GM21576 (cell line): ENCODE measurements at regions not wholly inside any gene's neighbourhood (a gene's known extent, or its start where the extent isn't known, plus 50 kb on each side); places are given as distances from the start of the nearest gene placed in this dataset.

Experiments used
- ATAC-seq: cut with Tn5 transposase; IDR thresholded peaks from one replicate; pipeline ENCODE4 v1.9.1; 2021; ENCODE audit warnings: mild to moderate bottlenecking, moderate library complexity; ENCODE audit not compliant: unreplicated experiment

DNA sequence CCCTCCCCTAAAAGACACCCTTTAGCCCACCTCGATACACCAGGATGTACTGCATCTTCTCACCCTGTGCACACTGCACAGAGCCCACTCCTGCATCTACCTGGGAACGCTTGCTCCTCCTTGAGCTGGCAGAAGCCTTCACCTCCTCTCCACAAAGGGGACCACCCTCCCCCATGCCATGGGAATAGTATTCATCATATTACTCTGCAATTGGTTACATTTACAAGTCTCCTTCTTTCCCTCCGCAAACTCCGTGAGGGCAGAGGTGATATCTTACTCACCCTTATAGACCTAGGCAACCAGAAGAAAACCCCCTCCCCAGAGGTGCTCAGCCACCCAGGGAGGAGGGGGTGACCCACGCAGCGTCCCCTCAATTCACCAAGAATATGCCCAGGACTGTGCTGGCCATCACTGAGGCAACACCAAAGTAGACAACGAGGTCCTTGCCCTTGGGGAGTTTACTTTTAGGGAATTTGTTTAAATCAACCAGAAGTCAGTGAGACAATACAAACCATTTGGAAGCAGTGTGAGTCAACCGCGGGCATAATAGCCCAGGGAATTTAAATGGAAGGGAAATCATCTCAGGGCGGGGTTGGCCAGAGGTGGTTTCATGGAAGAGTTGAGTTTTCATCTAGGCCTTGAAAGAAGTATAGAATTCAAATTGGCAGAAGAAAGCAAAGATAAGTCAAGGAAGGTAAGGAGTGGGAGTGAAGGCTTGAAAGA, 214.5 kb downstream of the BARX2 start:
- no peak for ATAC-seq

GRCh38 chr11:129590753-129591475, 215.3 kb downstream of the BARX2 start:
- no peak for ATAC-seq

DNA sequence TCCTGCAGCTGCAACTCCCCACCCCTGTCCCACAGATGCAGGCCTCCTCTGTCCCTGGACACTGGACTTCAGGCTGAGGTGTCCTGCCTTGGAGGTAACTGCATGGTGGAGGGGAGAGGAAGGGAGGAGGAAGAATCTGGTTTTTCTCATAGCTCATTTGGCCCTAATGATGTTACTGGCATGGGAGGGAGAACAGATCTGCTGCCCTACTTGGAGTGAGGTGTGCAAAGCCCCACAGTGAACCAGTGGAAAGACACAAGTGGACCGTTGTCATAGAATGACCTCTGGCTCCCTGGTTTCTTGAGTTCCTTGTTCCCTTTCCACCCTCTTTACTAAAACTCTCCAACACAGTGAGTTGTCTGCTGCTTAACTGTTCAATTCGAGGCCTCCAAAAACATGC, 215.9 kb downstream of the BARX2 start:
- no peak for ATAC-seq

DNA sequence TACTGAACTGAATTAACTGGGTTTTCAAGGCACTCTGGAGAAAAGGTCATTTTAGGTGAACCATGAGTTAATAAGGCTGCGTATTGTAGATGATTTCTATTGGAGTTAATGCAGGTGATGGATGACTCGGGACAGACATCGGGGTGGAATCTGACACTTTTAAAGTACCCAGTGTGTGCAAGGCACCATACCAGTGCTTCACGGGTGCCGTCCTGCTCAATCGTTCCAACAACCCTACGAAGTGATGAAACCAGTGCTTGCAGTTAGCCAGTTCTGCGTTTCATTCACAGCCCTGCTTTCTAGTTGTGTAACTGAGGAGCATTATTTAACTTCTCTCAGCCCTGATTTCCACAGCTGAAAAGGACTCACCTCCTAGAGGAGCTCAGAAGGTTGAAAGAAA, 216.5 kb downstream of the BARX2 start:
- no peak for ATAC-seq

DNA sequence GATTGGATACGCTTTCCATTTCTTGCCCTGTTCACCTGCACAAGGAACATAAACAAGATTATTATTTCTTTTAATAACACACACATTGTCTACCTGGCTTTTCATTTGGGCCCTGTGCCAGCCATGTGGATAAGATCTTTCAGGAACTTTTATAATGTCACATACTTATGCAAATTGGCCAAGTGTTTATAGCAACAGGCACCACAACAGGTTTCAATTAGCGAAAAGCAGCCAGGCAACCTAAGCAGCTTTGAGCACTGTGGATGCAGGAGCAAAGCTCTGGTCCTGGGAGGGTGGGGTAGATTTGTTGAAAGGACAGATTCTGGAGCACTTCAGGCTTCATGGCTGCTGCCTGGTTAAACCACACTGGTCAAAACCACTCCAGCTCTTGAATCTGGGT, 217.4 kb downstream of the BARX2 start:
- ATAC-seq, result no peak

DNA sequence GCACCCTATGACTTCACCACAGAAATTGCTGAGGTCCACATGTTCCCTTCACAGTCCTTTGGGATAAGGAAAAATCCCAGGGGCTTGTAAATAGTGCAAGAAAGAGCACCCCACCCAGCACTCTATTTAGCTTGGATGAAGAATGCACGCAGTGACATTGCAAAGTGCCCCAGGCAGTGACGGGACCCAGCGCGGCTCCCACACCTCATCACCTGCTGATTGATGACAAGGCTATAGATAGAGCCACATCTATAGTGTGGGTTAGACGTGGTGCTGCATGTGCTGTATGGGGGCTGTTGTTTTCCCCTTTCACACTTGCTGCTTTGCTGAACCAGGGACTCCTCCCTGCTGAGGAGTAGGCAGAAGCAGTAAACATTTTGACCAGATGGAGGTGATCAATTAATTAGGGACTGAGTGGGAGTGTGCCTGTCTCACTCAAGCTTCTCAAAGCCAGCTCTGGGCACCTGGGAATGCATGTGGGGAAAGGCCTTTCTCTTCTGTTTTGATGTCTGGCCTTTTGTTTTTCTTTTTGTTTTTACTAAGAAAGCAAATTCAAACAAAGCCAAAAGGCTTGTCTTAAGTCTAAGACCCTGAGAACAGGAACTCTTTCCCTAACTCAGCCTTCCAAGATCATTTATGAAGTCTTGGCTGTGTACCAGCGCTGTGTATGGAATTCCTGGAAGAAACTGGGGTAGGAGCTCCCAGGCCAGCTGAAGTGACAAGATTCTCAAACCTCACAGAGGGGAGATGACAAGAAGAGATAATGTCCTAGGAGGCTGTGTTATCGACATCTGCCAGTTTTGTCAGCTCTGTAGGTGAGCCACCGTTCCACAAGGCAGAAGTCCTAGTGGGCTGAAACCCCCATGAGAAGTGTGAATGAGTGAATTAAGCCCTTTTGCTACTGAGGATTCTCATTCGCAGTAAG, 219.7 kb downstream of the BARX2 start:
- ATAC-seq, result no peak

DNA sequence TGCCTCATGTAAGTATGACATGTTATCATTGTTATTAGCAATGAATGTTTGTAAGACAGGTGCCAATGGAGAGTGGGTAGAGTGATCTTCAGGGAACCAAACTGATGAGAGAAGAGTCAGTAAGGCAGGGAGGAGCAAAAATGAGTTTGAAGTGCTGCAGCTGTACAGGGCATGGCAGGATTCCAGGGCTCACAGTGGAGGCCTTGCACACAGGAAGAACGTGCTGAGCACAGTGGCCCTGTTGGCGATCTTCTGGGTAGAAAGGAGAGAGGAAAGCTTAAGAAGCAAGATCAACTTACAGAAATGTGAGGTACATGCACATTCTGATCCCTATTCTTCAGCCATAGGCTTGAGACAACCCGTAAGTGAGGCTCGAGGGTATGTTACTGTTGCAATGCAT, 219.3 kb upstream of the TMEM45B start:
- no peak for ATAC-seq

GRCh38 chr11:129598378-129598777, 217.3 kb upstream of the TMEM45B start:
- no peak for ATAC-seq

DNA sequence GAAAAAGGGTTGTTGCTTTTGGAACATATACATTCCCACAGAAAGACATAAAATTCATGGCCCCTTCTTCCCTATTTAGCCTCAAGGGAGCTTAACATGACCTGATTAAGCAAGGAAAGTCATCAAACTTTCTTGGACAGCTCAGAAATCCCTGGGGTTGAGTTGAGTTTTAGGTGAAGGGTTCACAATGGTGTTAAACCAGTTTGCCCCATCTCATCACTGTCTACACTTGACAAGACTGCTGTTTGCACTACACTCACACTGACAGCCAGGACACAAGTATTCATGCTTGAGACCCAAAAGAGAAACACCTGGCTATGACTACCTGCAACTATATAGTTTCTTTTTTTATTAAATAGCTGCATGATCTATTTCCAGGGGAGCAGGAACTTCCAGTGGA, 209.8 kb upstream of the TMEM45B start:
- ATAC-seq, result no peak

- no peak for ATAC-seq
Observed at GRCh38 chr11:129608711-129609110, 206.9 kb upstream of the TMEM45B start.

GRCh38 chr11:129610125-129610524, 205.5 kb upstream of the TMEM45B start:
- no peak for ATAC-seq

DNA sequence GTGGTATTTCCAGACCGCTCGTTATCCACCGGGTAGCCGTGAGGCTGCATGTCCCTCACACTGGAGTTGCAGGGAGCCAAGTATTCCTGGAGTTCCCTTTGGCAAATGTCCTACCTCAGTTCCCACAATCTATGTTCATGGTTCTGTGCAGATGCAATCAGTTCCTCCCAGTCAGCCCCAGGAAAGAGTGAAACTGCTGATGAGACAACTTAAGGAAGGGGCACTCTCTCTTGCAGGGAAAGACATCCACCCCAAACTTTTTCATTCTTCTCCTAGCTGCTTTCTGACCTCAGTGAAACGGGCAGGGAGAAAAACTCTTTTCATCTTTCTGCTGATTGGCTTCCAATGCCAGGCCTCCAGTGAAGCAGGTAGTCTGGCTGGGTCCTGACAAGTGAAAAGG, 205.1 kb upstream of the TMEM45B start:
- ATAC-seq, result no peak

DNA sequence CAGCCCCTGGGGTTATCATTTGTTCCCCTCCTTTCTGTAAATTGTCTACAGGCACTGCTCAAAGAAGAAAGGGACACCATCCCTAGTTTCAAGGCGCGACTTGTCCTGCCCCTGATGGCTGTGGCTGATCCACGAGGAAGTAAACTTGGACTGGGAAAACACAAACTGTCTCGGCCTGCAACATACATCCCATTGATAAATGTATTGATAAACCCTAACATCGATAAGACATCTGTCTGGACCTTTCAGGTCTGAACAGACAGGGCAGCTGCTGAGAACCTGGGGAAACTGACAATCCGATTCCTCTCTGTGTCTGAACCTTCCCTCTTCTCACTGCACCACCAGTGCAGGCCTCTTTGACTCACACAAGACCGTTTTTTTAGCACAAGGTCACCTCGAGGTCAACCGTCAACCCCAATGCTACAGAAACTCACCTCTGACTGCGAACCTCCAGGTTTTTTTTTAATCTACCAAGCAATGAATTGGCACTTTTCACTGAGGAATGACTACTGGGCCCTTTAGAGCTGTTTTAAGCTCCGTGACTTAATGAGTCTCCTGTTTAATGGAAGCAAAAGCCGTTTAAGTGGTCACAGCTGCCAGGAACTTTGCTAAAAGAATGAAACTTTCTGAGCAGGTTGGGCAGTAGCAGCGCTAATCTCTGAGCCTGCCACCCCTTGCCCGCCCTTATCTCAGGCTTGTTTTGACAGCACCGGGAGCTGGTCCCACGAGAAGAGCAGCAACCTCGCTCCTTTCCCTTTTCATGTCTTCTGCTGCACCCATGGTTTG, 203.8 kb upstream of the TMEM45B start:
- ATAC-seq, result no peak

DNA sequence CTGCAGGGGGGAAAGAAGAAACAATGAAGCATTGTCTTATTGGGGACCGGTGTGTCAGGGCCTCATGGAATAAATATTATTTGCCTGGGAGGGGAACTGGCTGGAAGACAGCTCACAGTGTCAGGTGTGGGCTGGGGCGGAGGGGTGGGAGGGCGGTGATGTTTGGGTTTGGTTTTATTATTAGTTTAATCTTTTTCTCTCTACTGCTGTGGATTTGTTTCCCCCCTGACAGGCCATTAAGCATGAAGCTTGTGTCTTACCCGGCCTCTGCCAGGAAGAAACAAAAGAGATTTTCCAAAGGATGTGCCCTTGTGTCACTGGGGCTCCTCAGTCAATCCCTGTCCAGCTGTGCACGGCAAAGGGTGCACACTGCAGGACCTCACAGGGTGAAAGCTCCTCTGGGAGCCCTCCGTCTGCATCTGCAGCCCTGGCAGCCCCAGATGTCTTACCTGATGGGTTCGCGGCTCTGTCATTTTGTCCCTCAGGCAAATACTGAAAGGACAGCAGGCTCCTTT, 203.1 kb upstream of the TMEM45B start:
- no peak for ATAC-seq

- ATAC-seq, result no peak
Observed at GRCh38 chr11:129613071-129613470, 202.6 kb upstream of the TMEM45B start.

GRCh38 chr11:129614256-129614944, 201.2 kb upstream of the TMEM45B start:
- no peak for ATAC-seq

DNA sequence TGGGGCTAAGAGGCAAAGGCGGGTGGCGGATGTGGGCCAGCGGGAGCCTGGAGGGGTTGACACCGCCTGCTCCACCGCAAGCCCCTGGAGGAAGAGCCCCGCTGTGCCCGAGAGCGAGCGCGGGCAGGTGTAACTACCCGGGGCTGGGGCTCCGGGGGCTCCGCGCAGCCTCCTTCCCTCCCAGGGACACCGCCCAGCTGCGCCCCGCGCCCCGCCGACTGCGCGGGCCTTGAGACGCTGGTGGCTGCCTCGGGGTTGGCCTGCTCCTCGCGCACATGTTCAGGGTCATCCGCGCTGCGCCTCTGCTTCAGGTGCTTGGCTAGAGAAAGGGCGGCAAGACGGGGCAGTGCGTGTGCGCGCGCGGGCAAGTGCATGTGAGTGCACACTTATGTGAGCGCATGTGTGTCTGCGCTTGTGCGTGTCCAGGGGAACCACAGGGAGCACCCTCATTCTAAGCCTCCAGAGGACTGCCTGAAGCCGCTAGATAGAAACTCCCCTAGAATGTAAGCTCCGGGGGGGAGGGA, 197.5 kb upstream of the TMEM45B start:
- ATAC-seq, result no peak

DNA sequence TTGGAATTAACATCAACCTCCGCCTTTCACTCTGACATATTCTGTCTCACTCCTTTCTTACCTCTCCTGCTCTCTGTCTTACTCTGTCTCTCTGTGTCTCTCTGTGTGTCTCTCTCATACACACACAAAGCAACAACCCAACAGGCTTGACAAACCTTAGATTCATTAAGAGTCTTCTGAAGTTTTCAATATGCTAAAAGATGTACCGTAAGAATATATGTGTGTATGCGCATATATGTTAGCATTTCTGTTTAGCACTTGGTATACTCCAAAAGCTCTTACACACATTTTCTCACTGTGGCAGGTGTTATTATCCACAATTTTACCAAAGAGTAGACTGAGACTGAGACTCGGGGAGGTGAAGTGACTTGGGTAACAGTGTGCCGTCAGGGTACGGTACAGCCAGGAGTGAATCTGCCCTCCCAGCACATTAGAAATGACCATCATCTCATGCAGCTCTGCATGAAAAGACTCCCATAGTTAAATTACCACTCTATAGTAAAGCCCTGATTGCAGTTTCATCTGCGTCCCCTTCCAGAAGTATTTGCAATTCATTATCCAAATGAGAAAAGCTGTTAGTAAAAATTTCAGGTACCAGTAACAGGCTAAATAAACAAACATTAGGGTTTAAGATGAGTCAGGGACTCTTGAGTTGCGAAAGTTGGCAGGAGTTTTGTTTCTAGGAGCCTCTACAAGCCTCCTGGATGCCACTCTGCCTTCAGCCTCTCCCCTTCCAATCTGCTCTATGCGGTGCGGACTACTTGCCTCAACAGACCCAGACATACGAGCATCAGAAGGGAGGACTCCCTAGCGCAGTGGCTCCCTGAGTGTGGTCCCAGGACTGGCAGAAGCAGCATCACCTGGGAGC, 195.2 kb upstream of the TMEM45B start:
- no peak for ATAC-seq

DNA sequence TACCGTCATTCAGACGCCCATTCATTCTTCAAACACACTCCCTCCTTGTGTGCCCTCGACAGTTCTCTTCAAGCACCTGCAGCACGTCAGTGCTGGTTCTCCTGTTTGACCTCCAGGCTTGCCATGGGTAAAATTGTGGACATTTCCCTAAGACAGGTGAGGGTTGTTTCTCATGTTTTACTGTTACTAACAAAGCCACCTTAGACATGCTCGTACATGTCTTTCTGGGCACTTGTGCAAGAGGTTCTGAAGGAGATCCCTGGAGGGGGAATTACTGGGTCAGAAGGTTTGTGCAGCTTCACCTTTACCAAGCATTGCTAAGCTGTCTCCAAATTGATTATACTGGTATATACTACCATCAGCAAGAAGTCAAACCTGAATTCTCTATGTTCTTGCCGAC, 189.7 kb upstream of the TMEM45B start:
- no peak for ATAC-seq
